ENCODE measurements at regions not wholly inside any gene's neighbourhood (a gene's known extent, or its start where the extent isn't known, plus 50 kb on each side); places are given as distances from the start of the nearest gene placed in this dataset.

DNA sequence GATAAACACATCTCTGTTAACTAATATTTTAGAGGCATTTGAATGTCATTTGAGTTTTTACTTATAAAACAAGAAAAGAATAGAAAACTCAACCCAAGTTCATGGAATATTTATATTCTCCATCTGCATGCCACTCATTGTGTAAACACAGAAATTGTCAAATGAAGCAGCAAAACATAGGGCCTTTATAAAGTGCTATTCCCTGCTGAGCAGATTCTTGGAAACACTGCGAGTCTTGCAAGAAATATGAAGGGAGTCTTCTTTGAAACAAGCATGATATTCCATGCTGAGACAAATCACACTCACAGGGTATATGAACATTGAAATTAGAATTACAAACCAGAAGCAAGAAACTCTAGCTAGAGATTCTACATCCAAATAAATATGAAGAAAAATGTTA lies 655.8 kb downstream of the BRINP3 start:
- Histone ChIP-seq H3K9ac (ENCODE audit: insufficient read length) (no peak overlapping the region), H3K4me3 (no peak overlapping the region), H3K9me3 (ENCODE audit: low read depth, low read length) (no peaks in the 10 kb centered on the region), H3K27ac (no peak overlapping the region), H3K36me3 (ENCODE audit: insufficient read depth, low read length) (no peaks in the 10 kb centered on the region)
- TF ChIP-seq EZH2 (IDR thresholded peaks at IDR 0.05) (no peak), FOXP2 (optimal IDR thresholded peaks at IDR 0.05; ENCODE audit: control extremely low read depth, extremely low read length, insufficient read depth) (no peak), POLR2AphosphoS5 (IDR thresholded peaks at IDR 0.05; ENCODE audit: borderline replicate concordance, low read depth, low read length) (no peak)
- no peak for DNase-seq (ENCODE audit: low read depth, low spot score)

DNA sequence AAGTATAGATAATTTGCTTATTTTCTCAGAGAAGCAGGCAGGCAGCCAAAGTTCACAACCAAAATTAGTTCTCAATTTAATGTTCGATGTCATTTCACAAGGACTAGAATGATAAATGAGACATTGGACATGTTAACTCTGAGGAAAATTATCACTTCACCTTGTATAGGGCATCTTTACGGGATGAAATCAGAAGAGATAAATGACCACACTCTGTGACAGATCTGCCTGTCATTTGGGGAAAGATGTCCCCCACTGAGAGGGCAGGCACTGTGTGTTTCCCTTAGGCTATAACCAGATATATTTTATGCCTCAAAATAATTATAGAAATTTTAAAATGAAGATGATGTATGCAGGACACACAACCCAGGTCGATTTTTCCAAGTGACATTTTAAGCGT lies 642.9 kb downstream of the BRINP3 start:
- Histone ChIP-seq H3K27ac (no peak overlapping the region), H3K9me3 (ENCODE audit: low read depth, low read length) (no peaks in the 10 kb centered on the region), H3K36me3 (ENCODE audit: insufficient read depth, low read length) (no peaks in the 10 kb centered on the region), H3K4me3 (no peak overlapping the region), H3K9ac (ENCODE audit: insufficient read length) (no peak overlapping the region)
- TF ChIP-seq POLR2AphosphoS5 (IDR thresholded peaks at IDR 0.05; ENCODE audit: borderline replicate concordance, low read depth, low read length): no peak
- TF ChIP-seq FOXP2 (optimal IDR thresholded peaks at IDR 0.05; ENCODE audit: control extremely low read depth, extremely low read length, insufficient read depth): no peak
- no peak for TF ChIP-seq EZH2 (IDR thresholded peaks at IDR 0.05)
- DNase-seq (ENCODE audit: low read depth, low spot score): no peak

DNA sequence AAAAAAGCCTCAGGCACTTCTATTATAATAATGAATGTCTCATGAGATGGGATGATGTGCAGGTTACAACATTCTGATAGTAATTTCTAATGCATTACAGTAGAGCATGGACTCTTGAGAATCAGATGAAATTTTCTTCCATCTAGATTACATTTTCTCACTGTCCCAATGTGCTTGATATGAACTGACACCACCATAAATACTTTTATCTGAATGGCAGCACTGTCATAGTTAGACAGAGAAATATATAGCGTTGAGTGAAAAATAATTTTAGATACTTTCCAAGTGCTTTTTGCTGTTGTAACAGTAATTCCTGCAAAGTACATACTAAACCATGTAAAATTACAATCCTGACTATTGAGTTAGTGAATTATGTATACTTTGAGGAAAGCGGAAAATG lies 630.1 kb downstream of the BRINP3 start:
- H3K27ac ChIP-seq: no peak overlapping the region
- H3K36me3 ChIP-seq (ENCODE audit: insufficient read depth, low read length): no peaks in the 10 kb centered on the region
- H3K9ac ChIP-seq (ENCODE audit: insufficient read length): no peak overlapping the region
- H3K9me3 ChIP-seq (ENCODE audit: low read depth, low read length): no peaks in the 10 kb centered on the region
- DNase-seq (ENCODE audit: low read depth, low spot score): peak; percentile 45
- no peak for TF ChIP-seq POLR2AphosphoS5 (IDR thresholded peaks at IDR 0.05; ENCODE audit: borderline replicate concordance, low read depth, low read length)
- no peak for TF ChIP-seq EZH2 (IDR thresholded peaks at IDR 0.05)
- no peak for TF ChIP-seq FOXP2 (optimal IDR thresholded peaks at IDR 0.05; ENCODE audit: control extremely low read depth, extremely low read length, insufficient read depth)
- no peak overlapping the region for H3K4me3 ChIP-seq

DNA sequence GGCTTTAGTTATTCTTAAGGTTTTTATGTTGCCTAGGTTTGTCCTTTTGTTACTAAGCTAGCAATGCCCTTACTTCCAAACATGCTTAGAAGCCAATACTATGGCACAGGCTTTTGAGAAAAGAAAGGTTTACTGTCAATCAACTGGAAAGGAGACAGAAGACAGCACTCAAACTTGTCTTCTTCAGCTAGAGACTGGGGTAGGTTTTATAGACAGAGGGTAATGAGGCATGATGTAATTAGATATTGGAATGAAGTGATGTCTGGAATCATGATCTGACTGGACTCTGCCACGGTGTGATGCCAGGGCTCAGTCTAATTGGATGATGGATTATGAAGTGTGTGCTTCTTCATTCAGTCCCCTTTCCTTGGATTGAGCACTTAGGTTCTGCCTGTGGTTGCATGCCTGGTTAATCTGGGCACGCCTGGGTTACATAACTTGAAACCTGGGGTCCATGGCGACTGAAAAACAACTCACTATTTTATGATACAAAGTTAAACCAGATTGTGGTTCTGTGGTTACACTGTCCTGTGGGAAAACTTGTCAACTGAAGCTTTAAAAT lies 625.8 kb downstream of the BRINP3 start:
- no peak for TF ChIP-seq FOXP2 (optimal IDR thresholded peaks at IDR 0.05; ENCODE audit: control extremely low read depth, extremely low read length, insufficient read depth)
- no peak for TF ChIP-seq POLR2AphosphoS5 (IDR thresholded peaks at IDR 0.05; ENCODE audit: borderline replicate concordance, low read depth, low read length)
- no peak for TF ChIP-seq EZH2 (IDR thresholded peaks at IDR 0.05)
- no peak overlapping the region for H3K4me3 ChIP-seq
- no peak for DNase-seq (ENCODE audit: low read depth, low spot score)
- H3K36me3 ChIP-seq (ENCODE audit: insufficient read depth, low read length): no peaks in the 10 kb centered on the region
- no peak overlapping the region for H3K27ac ChIP-seq
- no peaks in the 10 kb centered on the region for H3K9me3 ChIP-seq (ENCODE audit: low read depth, low read length)
- no peak overlapping the region for H3K9ac ChIP-seq (ENCODE audit: insufficient read length)

DNA sequence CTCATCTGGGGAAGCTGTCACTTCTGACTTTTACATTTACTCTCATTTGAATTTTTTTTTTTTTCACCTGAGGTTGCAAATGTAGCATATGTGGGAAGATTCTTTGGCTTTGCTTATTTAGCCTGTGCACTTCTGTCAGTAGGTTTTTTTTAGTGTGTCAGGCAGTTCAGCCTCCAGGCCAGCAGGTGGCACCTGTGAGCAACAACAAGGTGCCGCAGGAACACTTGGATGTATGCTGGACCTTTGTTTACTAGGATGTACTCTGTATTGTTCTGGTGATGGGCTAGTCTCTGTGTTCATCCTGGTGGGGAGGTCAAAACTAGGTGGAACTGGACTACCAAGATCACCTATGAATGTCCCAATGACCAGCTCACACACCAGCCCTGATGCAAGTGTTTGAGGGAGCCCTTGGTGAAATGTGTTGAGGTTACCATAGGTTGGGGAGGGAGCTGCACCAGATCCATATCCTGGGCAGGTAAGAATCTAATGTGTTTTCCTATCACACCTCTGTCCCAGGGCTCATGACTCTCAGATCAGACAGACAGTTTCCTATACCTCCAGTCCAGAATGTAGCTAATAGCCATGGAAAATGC lies 618.2 kb downstream of the BRINP3 start:
- Histone ChIP-seq H3K4me3 (no peak overlapping the region), H3K36me3 (ENCODE audit: insufficient read depth, low read length) (no peaks in the 10 kb centered on the region), H3K9ac (ENCODE audit: insufficient read length) (no peak overlapping the region), H3K9me3 (ENCODE audit: low read depth, low read length) (no peaks in the 10 kb centered on the region), H3K27ac (no peak overlapping the region)
- DNase-seq (ENCODE audit: low read depth, low spot score): no peak
- TF ChIP-seq FOXP2 (optimal IDR thresholded peaks at IDR 0.05; ENCODE audit: control extremely low read depth, extremely low read length, insufficient read depth): no peak
- TF ChIP-seq POLR2AphosphoS5 (IDR thresholded peaks at IDR 0.05; ENCODE audit: borderline replicate concordance, low read depth, low read length): no peak
- no peak for TF ChIP-seq EZH2 (IDR thresholded peaks at IDR 0.05)

DNA sequence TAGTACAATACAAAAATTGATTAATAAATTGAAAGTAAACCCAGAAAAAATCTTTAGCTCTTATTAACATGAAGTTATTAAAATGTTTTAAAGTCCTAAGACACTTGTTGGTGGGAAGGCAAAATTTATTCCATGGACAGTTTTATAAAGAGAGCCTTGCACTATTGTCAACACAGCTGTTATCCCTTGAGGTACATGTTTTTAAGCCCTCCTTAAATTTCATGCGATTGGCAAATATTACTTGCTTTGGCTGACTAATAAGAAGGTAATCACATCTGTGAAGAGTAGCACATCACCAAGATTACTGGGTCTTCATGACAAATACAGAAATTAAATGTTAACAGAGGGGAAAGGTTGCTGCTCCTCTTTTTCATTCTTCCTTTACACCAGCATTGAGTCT lies 611.1 kb downstream of the BRINP3 start:
- no peak for DNase-seq (ENCODE audit: low read depth, low spot score)
- TF ChIP-seq FOXP2 (optimal IDR thresholded peaks at IDR 0.05; ENCODE audit: control extremely low read depth, extremely low read length, insufficient read depth) (no peak), EZH2 (IDR thresholded peaks at IDR 0.05) (no peak), POLR2AphosphoS5 (IDR thresholded peaks at IDR 0.05; ENCODE audit: borderline replicate concordance, low read depth, low read length) (no peak)

DNA sequence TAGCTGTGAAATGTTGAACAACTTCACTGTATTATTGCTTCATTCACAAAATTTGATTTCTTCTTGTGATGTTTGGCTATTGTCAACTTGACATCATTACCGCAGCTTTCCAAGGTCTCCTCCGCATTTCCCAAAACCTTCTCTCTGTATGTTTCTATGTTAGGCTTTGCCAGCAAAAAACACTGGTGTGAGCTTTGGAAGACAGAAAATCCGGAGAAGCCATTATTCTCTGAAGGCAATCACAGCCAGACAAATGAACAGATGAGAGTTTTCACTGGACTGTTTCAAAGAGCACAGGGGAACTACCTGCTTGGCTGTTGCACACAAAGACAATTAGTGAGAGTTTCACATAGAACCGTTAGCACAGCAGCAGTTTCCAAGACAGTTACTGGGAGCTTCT lies 609.6 kb downstream of the BRINP3 start:
- Histone ChIP-seq H3K9ac (ENCODE audit: insufficient read length) (no peak overlapping the region), H3K36me3 (ENCODE audit: insufficient read depth, low read length) (no peaks in the 10 kb centered on the region), H3K27ac (no peak overlapping the region), H3K4me3 (no peak overlapping the region), H3K9me3 (ENCODE audit: low read depth, low read length) (no peaks in the 10 kb centered on the region)
- no peak for DNase-seq (ENCODE audit: low read depth, low spot score)
- TF ChIP-seq FOXP2 (optimal IDR thresholded peaks at IDR 0.05; ENCODE audit: control extremely low read depth, extremely low read length, insufficient read depth) (no peak), EZH2 (IDR thresholded peaks at IDR 0.05) (no peak), POLR2AphosphoS5 (IDR thresholded peaks at IDR 0.05; ENCODE audit: borderline replicate concordance, low read depth, low read length) (no peak)

More for the DNA sequence above, 611.1 kb downstream of the BRINP3 start:
- H3K36me3 ChIP-seq (ENCODE audit: insufficient read depth, low read length): no peaks in the 10 kb centered on the region
- H3K9me3 ChIP-seq (ENCODE audit: low read depth, low read length): no peaks in the 10 kb centered on the region
- H3K4me3 ChIP-seq: no peak overlapping the region
- H3K9ac ChIP-seq (ENCODE audit: insufficient read length): no peak overlapping the region
- no peak overlapping the region for H3K27ac ChIP-seq

DNA sequence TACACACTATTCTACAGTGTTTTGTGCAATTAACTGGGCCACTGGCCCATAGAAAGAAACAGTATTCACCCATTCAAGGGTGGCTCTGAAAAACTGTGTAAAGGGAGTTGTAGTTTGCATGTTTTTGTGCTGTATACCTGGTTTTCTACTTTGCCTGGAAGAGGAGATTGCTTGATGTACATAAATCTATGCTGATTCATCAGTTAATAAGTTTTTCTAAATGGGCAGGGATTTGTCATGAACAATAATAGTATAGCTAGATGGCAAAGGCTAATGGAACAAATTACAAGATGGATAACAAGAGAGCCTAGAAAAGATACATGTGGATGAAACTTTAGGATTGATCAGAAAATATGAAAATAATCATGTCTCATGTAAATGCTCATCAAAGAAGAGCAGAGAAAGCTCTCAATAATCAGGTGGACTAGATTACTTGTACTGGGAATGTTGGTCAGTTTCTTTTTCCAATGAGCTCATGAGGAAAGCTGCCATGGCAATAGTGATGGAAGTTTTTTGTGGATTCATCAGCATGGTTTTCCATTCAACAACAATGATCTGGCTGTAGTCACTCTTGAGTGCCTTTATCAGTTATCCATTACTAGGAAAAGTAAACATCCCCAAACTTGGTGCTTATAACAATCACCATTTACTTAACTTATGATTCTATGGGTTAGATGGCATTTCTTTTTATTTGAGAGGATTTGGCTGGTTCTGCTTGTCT lies 602.8 kb downstream of the BRINP3 start:
- no peak for DNase-seq (ENCODE audit: low read depth, low spot score)
- no peak overlapping the region for H3K27ac ChIP-seq
- no peak overlapping the region for H3K4me3 ChIP-seq
- no peaks in the 10 kb centered on the region for H3K9me3 ChIP-seq (ENCODE audit: low read depth, low read length)
- H3K36me3 ChIP-seq (ENCODE audit: insufficient read depth, low read length): no peaks in the 10 kb centered on the region
- no peak overlapping the region for H3K9ac ChIP-seq (ENCODE audit: insufficient read length)
- TF ChIP-seq POLR2AphosphoS5 (IDR thresholded peaks at IDR 0.05; ENCODE audit: borderline replicate concordance, low read depth, low read length): no peak
- no peak for TF ChIP-seq FOXP2 (optimal IDR thresholded peaks at IDR 0.05; ENCODE audit: control extremely low read depth, extremely low read length, insufficient read depth)
- TF ChIP-seq EZH2 (IDR thresholded peaks at IDR 0.05): no peak

Measured in SK-N-MC (cell line).